Tibial artery (tissue), 4 donors: ENCODE measurements at regions not wholly inside any gene's neighbourhood (a gene's known extent, or its start where the extent isn't known, plus 50 kb on each side); places are given as distances from the start of the nearest gene placed in this dataset.

ENCODE experiments used
- DNase-seq, 2 donors: peaks; one replicate each; pipeline ENCODE4 v3.0.0-alpha.2; 2019
- H3K27ac ChIP-seq, 2 donors: fragments of 200-600 bp; sonication (generic) in 1 of 2; 1 replicate in 1 of 2; 2 replicates in 1 of 2; pipeline ENCODE4 v1.5.1; 2018 to 2019; ENCODE audit warnings: mild to moderate bottlenecking in 1 of 2
- H3K27me3 ChIP-seq, 2 donors: fragments of 200-600 bp; sonication (generic) in 1 of 2; one replicate each; pipeline versions ENCODE4 v1.5.1 to v1.6.0; 2016 to 2019
- H3K36me3 ChIP-seq, 3 donors: fragments of 200-600 bp; sonication (generic) in 2 of 3; one replicate each; pipeline ENCODE4 v1.5.1; 2016 to 2019; ENCODE audit warnings: mild to moderate bottlenecking in 2 of 3
- H3K4me1 ChIP-seq, 4 donors: fragments of 200-600 bp; sonication (generic) in 2 of 4; 1 replicate in 3 of 4; 2 replicates in 1 of 4; pipeline ENCODE4 v1.5.1; 2016 to 2019
- H3K4me3 ChIP-seq, 2 donors: fragments of 200-600 bp; sonication (generic) in 1 of 2; 1 replicate in 1 of 2; 2 replicates in 1 of 2; pipeline ENCODE4 v1.5.1; 2018 to 2019; ENCODE audit warnings: mild to moderate bottlenecking in 2 of 2
- H3K9me3 ChIP-seq, 3 donors: fragments of 200-600 bp; sonication (generic) in 1 of 3; one replicate each; pipeline ENCODE4 v1.5.1; 2016 to 2019
- intact Hi-C: fragments of 100-400 bp; cut with DNase I; formaldehyde crosslinking; loops from one replicate; pipeline ENCODE4 v1.15.0; 2023; ENCODE audit warnings: low total_unique reads
- TF ChIP-seq, protein P1 (sequence below), 2 experiments: fragments of 200-600 bp in 1 of 2; fragments of 450-650 bp in 1 of 2; IDR thresholded peaks; one replicate each; pipeline ENCODE4 v1.5.1; 2017 to 2019; ENCODE audit warnings: antibody characterized with exemption in 2 of 2, mild to moderate bottlenecking in 1 of 2, moderate library complexity in 1 of 2

- TF ChIP-seq, protein P1, sequence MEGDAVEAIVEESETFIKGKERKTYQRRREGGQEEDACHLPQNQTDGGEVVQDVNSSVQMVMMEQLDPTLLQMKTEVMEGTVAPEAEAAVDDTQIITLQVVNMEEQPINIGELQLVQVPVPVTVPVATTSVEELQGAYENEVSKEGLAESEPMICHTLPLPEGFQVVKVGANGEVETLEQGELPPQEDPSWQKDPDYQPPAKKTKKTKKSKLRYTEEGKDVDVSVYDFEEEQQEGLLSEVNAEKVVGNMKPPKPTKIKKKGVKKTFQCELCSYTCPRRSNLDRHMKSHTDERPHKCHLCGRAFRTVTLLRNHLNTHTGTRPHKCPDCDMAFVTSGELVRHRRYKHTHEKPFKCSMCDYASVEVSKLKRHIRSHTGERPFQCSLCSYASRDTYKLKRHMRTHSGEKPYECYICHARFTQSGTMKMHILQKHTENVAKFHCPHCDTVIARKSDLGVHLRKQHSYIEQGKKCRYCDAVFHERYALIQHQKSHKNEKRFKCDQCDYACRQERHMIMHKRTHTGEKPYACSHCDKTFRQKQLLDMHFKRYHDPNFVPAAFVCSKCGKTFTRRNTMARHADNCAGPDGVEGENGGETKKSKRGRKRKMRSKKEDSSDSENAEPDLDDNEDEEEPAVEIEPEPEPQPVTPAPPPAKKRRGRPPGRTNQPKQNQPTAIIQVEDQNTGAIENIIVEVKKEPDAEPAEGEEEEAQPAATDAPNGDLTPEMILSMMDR (IDR thresholded peaks at IDR 0.05) = no peak
- DNase-seq = no peak
- no peak overlapping the region for H3K27ac ChIP-seq
- no peaks in the 10 kb centered on the region for H3K4me1 ChIP-seq
- no peak overlapping the region for H3K4me3 ChIP-seq
- peaks cover 0 to 3% (median 0%) of the 10 kb centered on the region in 3 donors for H3K9me3 ChIP-seq
- intact Hi-C loops = no loop called here
- H3K36me3 ChIP-seq = no peaks in the 10 kb centered on the region
- H3K27me3 ChIP-seq = peaks cover 0 to 3% of the 10 kb centered on the region in 2 donors
Observed at GRCh38 chr3:44175070-44175469, 66.6 kb upstream of the TOPAZ1 start.

- no peak for DNase-seq
- Histone ChIP-seq H3K36me3 (no peaks in the 10 kb centered on the region), H3K4me3 (no peak overlapping the region), H3K4me1 (peaks cover 0 to 4% (median under 1%) of the 10 kb centered on the region in 4 donors), H3K27me3 (no peaks in the 10 kb centered on the region), H3K9me3 (no peaks in the 10 kb centered on the region), H3K27ac (no peak overlapping the region)
- TF ChIP-seq, protein P1 (IDR thresholded peaks at IDR 0.05) = no peak
- intact Hi-C loops = no loop called here
Observed at GRCh38 chr3:44179246-44179645, 62.4 kb upstream of the TOPAZ1 start.

DNA sequence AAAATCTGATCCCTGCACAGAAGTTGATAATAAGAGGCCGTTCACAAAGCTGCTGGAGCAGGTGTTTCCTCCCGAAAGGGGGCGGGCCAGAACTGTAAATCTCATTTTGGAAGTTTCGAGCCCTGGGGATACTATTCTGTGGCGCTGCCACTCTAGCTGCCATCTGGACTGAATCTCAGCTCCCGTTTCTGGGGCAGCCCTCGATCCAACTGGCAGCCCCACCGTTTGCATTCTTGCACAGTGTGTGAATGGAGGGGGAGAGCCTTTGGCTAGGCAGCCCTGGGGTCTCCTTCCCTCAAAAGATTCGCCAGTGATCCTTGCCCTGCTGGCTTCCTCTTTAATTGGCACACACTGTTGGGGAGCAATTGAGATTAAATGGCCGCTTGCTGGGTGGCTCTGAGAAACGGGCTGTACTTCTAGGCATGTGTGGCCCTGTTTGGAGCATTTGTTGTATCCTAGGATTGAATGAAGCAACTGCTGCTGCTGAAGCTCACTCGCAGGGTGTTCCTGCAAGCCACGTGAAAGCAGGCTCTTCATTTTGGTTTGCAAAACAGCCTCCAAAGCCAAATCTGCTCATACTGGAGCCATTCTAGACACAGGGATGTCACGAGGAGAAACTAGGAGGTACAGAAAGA is 57.2 kb upstream of the TOPAZ1 start:
- intact Hi-C loops = no loop called here
- Histone ChIP-seq H3K4me3 (no peak overlapping the region), H3K4me1 (peaks cover 0 to 6% (median 2%) of the 10 kb centered on the region in 4 donors), H3K27me3 (peaks cover 0 to 3% of the 10 kb centered on the region in 2 donors), H3K36me3 (no peaks in the 10 kb centered on the region), H3K9me3 (no peaks in the 10 kb centered on the region), H3K27ac (no peak overlapping the region)
- peak in 1 of 2 donors; percentile 26 for DNase-seq
- TF ChIP-seq, protein P1 (IDR thresholded peaks at IDR 0.05) = no peak

GRCh38 chr3:44185396-44185915 is 56.2 kb upstream of the TOPAZ1 start:
- Histone ChIP-seq H3K4me3 (no peak overlapping the region), H3K27ac (no peak overlapping the region), H3K4me1 (peaks cover 0 to 6% (median 2%) of the 10 kb centered on the region in 4 donors), H3K36me3 (no peaks in the 10 kb centered on the region), H3K9me3 (no peaks in the 10 kb centered on the region), H3K27me3 (peaks cover 0 to 3% of the 10 kb centered on the region in 2 donors)
- DNase-seq = no peak
- TF ChIP-seq, protein P1 (IDR thresholded peaks at IDR 0.05) = no peak
- intact Hi-C loops = no loop called here

GRCh38 chr3:44186111-44186672 is 55.5 kb upstream of the TOPAZ1 start:
- intact Hi-C loops = no loop called here
- no peaks in the 10 kb centered on the region for H3K36me3 ChIP-seq

More at GRCh38 chr3:44186111-44186672, 55.5 kb upstream of the TOPAZ1 start:
- TF ChIP-seq, protein P1 (IDR thresholded peaks at IDR 0.05) = no peak
- H3K4me1 ChIP-seq = peaks cover 0 to 6% (median 2%) of the 10 kb centered on the region in 4 donors
- no peak for DNase-seq
- no peak overlapping the region for H3K4me3 ChIP-seq
- no peak overlapping the region for H3K27ac ChIP-seq
- peaks cover 0 to 3% of the 10 kb centered on the region in 2 donors for H3K27me3 ChIP-seq
- H3K9me3 ChIP-seq = no peaks in the 10 kb centered on the region
